ENCODE measurements at regions not wholly inside any gene's neighbourhood (a gene's known extent, or its start where the extent isn't known, plus 50 kb on each side); places are given as distances from the start of the nearest gene placed in this dataset.

DNA sequence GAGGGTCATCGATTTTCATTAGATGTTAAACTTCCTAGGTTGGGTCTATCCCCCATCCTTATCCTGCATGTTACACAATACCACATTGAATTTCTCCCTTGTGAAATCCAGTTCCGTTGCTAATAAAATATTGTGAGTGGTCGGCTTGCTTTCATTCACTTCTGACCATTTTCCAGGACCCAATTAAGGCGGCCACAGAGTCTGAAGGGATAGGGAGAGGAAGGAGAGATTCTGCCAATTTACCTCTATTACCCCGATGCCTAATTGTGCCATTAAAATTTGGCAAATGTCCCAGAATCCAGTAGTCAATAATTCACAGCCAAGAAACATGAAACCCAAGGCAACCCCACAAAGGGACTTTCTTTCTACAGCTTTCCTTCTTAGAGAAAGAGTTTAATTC, 129.9 kb downstream of the IPMK start:
- no peaks in the 10 kb centered on the region for H3K9me2 ChIP-seq (ENCODE audit: insufficient read depth)
- Mint-ChIP-seq H3K36me3 (ENCODE audit: low read depth) (no peaks in the 10 kb centered on the region), H3K4me1 (no peaks in the 10 kb centered on the region), H3K27ac (no peak overlapping the region), H3K27me3 (ENCODE audit: insufficient read depth, low read depth, poor library complexity) (no peaks in the 10 kb centered on the region), H3K4me3 (no peak overlapping the region), H3K9me3 (no peaks in the 10 kb centered on the region)
- H3F3A ChIP-seq (replicated peaks; ENCODE audit: low read depth), result no peaks in the 10 kb centered on the region
- ATAC-seq (no peak), DNase-seq (ENCODE audit: low spot score) (no peak)
- H4K20me1 ChIP-seq (replicated peaks; ENCODE audit: insufficient read depth), result no peaks in the 10 kb centered on the region
- no peaks in the 10 kb centered on the region for H3K79me2 ChIP-seq (replicated peaks; ENCODE audit: insufficient read depth)
- H3K4me2 ChIP-seq, result no peak overlapping the region
- H3K4me3 ChIP-seq, result no peak overlapping the region
- TF ChIP-seq JUNB (IDR thresholded peaks at IDR 0.05; ENCODE audit: unreplicated experiment) (no peak), STAT1 (IDR thresholded peaks at IDR 0.05; ENCODE audit: unreplicated experiment) (no peak)
- H3K27ac ChIP-seq (ENCODE audit: low read depth), result no peak overlapping the region
- no peaks in the 10 kb centered on the region for H3K36me3 ChIP-seq (ENCODE audit: insufficient read depth)
- no peaks in the 10 kb centered on the region for H3K27me3 ChIP-seq (ENCODE audit: insufficient read depth)
- H2AFZ ChIP-seq, result peak overlapping the region; percentile 43; the same call in 1 of the 2 replicates
- no peaks in the 10 kb centered on the region for H3K4me1 ChIP-seq (ENCODE audit: insufficient read depth)

DNA sequence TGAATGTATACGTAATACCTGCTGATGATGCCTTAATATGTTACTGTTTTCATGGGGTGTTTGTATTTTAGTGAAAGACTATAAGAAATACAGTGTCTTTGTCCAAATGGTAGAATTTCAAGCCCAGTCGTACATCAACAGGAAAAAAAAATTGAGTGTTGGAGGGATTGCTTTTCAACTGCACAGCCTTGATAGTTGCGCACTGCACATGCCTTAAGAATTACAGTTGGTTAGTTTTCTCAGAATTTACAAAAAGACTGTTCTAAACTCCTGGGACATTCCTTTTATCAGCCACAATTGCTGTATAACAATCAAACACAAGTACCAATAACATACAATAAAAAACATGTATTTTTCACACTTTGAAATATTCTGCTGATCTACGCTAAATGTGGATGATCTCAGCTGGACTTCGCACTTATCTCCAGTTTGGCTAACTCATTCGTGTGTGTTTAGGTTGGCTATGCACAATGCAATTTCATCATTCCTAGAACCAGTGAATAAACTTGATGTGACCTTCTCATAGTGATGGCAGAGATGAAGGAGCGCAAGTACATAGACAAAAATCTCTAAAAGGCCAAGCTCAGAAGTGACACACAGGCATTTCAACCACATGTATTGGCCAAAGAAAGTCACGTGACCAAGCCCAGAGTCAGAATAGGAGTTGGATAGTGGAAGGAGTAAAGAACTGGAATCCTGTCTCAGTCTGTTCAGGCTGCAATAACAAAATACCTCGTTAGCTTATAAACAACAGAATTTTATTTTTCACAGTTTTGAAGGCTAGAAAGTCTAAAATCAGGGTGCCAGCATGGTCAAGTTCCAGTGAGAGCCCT, 152.3 kb downstream of the IPMK start:
- no peaks in the 10 kb centered on the region for H3K36me3 ChIP-seq (ENCODE audit: insufficient read depth)
- H2AFZ ChIP-seq, result peak overlapping the region; percentile 25; the same call in 1 of the 2 replicates
- H3K4me2 ChIP-seq, result no peak overlapping the region
- H3F3A ChIP-seq (replicated peaks; ENCODE audit: low read depth), result no peaks in the 10 kb centered on the region
- Mint-ChIP-seq H3K27ac (no peak overlapping the region), H3K36me3 (ENCODE audit: low read depth) (no peaks in the 10 kb centered on the region), H3K4me3 (no peak overlapping the region), H3K4me1 (no peaks in the 10 kb centered on the region), H3K27me3 (ENCODE audit: insufficient read depth, low read depth, poor library complexity) (peaks cover 1% of the 10 kb centered on the region), H3K9me3 (no peaks in the 10 kb centered on the region)
- H3K4me3 ChIP-seq, result no peak overlapping the region
- ATAC-seq (no peak), DNase-seq (ENCODE audit: low spot score) (no peak)
- H3K4me1 ChIP-seq (ENCODE audit: insufficient read depth), result no peaks in the 10 kb centered on the region
- no peaks in the 10 kb centered on the region for H3K27me3 ChIP-seq (ENCODE audit: insufficient read depth)
- no peaks in the 10 kb centered on the region for H3K79me2 ChIP-seq (replicated peaks; ENCODE audit: insufficient read depth)
- H4K20me1 ChIP-seq (replicated peaks; ENCODE audit: insufficient read depth), result no peaks in the 10 kb centered on the region
- H3K9me2 ChIP-seq (ENCODE audit: insufficient read depth), result no peaks in the 10 kb centered on the region
- no peak overlapping the region for H3K27ac ChIP-seq (ENCODE audit: low read depth)
- TF ChIP-seq, protein P1, sequence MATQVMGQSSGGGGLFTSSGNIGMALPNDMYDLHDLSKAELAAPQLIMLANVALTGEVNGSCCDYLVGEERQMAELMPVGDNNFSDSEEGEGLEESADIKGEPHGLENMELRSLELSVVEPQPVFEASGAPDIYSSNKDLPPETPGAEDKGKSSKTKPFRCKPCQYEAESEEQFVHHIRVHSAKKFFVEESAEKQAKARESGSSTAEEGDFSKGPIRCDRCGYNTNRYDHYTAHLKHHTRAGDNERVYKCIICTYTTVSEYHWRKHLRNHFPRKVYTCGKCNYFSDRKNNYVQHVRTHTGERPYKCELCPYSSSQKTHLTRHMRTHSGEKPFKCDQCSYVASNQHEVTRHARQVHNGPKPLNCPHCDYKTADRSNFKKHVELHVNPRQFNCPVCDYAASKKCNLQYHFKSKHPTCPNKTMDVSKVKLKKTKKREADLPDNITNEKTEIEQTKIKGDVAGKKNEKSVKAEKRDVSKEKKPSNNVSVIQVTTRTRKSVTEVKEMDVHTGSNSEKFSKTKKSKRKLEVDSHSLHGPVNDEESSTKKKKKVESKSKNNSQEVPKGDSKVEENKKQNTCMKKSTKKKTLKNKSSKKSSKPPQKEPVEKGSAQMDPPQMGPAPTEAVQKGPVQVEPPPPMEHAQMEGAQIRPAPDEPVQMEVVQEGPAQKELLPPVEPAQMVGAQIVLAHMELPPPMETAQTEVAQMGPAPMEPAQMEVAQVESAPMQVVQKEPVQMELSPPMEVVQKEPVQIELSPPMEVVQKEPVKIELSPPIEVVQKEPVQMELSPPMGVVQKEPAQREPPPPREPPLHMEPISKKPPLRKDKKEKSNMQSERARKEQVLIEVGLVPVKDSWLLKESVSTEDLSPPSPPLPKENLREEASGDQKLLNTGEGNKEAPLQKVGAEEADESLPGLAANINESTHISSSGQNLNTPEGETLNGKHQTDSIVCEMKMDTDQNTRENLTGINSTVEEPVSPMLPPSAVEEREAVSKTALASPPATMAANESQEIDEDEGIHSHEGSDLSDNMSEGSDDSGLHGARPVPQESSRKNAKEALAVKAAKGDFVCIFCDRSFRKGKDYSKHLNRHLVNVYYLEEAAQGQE (IDR thresholded peaks at IDR 0.05; ENCODE audit: unreplicated experiment), result no peak
- TF ChIP-seq EZH2phosphoT487 (IDR thresholded peaks at IDR 0.05; ENCODE audit: unreplicated experiment) (no peak), CREB1 (CRISPR knock-in tag; IDR thresholded peaks at IDR 0.05; ENCODE audit: low read depth) (no peak), JUNB (IDR thresholded peaks at IDR 0.05; ENCODE audit: unreplicated experiment) (no peak), EZH2 (IDR thresholded peaks at IDR 0.05; ENCODE audit: low read depth, unreplicated experiment) (no peak), NANOG (IDR thresholded peaks at IDR 0.05; ENCODE audit: borderline replicate concordance) (no peak), STAT1 (IDR thresholded peaks at IDR 0.05; ENCODE audit: unreplicated experiment) (no peak), POLR2AphosphoS5 (IDR thresholded peaks at IDR 0.05; ENCODE audit: low read depth) (no peak)
- TF ChIP-seq, protein P2, sequence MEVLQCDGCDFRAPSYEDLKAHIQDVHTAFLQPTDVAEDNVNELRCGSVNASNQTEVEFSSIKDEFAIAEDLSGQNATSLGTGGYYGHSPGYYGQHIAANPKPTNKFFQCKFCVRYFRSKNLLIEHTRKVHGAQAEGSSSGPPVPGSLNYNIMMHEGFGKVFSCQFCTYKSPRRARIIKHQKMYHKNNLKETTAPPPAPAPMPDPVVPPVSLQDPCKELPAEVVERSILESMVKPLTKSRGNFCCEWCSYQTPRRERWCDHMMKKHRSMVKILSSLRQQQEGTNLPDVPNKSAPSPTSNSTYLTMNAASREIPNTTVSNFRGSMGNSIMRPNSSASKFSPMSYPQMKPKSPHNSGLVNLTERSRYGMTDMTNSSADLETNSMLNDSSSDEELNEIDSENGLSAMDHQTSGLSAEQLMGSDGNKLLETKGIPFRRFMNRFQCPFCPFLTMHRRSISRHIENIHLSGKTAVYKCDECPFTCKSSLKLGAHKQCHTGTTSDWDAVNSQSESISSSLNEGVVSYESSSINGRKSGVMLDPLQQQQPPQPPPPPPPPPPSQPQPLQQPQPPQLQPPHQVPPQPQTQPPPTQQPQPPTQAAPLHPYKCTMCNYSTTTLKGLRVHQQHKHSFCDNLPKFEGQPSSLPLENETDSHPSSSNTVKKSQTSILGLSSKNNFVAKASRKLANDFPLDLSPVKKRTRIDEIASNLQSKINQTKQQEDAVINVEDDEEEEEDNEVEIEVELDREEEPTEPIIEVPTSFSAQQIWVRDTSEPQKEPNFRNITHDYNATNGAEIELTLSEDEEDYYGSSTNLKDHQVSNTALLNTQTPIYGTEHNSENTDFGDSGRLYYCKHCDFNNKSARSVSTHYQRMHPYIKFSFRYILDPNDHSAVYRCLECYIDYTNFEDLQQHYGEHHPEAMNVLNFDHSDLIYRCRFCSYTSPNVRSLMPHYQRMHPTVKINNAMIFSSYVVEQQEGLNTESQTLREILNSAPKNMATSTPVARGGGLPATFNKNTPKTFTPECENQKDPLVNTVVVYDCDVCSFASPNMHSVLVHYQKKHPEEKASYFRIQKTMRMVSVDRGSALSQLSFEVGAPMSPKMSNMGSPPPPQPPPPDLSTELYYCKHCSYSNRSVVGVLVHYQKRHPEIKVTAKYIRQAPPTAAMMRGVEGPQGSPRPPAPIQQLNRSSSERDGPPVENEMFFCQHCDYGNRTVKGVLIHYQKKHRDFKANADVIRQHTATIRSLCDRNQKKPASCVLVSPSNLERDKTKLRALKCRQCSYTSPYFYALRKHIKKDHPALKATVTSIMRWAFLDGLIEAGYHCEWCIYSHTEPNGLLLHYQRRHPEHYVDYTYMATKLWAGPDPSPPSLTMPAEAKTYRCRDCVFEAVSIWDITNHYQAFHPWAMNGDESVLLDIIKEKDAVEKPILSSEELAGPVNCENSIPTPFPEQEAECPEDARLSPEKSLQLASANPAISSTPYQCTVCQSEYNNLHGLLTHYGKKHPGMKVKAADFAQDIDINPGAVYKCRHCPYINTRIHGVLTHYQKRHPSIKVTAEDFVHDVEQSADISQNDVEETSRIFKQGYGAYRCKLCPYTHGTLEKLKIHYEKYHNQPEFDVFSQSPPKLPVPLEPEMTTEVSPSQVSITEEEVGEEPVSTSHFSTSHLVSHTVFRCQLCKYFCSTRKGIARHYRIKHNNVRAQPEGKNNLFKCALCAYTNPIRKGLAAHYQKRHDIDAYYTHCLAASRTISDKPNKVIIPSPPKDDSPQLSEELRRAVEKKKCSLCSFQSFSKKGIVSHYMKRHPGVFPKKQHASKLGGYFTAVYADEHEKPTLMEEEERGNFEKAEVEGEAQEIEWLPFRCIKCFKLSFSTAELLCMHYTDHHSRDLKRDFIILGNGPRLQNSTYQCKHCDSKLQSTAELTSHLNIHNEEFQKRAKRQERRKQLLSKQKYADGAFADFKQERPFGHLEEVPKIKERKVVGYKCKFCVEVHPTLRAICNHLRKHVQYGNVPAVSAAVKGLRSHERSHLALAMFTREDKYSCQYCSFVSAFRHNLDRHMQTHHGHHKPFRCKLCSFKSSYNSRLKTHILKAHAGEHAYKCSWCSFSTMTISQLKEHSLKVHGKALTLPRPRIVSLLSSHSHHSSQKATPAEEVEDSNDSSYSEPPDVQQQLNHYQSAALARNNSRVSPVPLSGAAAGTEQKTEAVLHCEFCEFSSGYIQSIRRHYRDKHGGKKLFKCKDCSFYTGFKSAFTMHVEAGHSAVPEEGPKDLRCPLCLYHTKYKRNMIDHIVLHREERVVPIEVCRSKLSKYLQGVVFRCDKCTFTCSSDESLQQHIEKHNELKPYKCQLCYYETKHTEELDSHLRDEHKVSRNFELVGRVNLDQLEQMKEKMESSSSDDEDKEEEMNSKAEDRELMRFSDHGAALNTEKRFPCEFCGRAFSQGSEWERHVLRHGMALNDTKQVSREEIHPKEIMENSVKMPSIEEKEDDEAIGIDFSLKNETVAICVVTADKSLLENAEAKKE (CRISPR knock-in tag; IDR thresholded peaks at IDR 0.05), result no peak
- TF ChIP-seq, protein P3, sequence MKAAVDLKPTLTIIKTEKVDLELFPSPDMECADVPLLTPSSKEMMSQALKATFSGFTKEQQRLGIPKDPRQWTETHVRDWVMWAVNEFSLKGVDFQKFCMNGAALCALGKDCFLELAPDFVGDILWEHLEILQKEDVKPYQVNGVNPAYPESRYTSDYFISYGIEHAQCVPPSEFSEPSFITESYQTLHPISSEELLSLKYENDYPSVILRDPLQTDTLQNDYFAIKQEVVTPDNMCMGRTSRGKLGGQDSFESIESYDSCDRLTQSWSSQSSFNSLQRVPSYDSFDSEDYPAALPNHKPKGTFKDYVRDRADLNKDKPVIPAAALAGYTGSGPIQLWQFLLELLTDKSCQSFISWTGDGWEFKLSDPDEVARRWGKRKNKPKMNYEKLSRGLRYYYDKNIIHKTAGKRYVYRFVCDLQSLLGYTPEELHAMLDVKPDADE (IDR thresholded peaks at IDR 0.05), result no peak
